Esophagus squamous epithelium (tissue), 5 donors: ENCODE measurements at regions not wholly inside any gene's neighbourhood (a gene's known extent, or its start where the extent isn't known, plus 50 kb on each side); places are given as distances from the start of the nearest gene placed in this dataset.

Experiments used
- DNase-seq: peaks from one replicate; lab custom pipeline; 2025; lab: John Stamatoyannopoulos, UW
- H3K27ac ChIP-seq, 4 donors: fragments of 200-600 bp; sonication (generic); one replicate each; pipeline ENCODE4 v1.5.1; 2016 to 2019; ENCODE audit warnings: mild to moderate bottlenecking in 1 of 4
- H3K27me3 ChIP-seq, 4 donors: fragments of 200-600 bp; sonication (generic); 1 replicate in 3 of 4; 2 replicates in 1 of 4; pipeline versions ENCODE4 v1.5.1 to v1.6.0; 2017 to 2021; ENCODE audit warnings: antibody characterized with exemption in 1 of 4
- H3K36me3 ChIP-seq, 3 donors: fragments of 200-600 bp; sonication (generic); one replicate each; pipeline ENCODE4 v1.5.1; 2016 to 2019
- H3K4me1 ChIP-seq, 3 donors: fragments of 200-600 bp; sonication (generic); one replicate each; pipeline ENCODE4 v1.5.1; 2017 to 2019
- H3K4me3 ChIP-seq, 4 donors: fragments of 200-600 bp; sonication (generic); 1 replicate in 3 of 4; 2 replicates in 1 of 4; pipeline ENCODE4 v1.5.1; 2016 to 2019; ENCODE audit warnings: mild to moderate bottlenecking in 2 of 4, moderate library complexity in 1 of 4
- H3K9me3 ChIP-seq, 3 donors: fragments of 200-600 bp; sonication (generic); one replicate each; pipeline ENCODE4 v1.5.1; 2016 to 2019
- CTCF ChIP-seq, 6 experiments: fragments of 450-650 bp in 4 of 6; fragments of 200-600 bp in 2 of 6; sonication (generic) in 2 of 6; IDR thresholded peaks; one replicate each; pipeline ENCODE4 v1.5.1; 2016 to 2019; ENCODE audit warnings: antibody characterized with exemption in 6 of 6, mild to moderate bottlenecking in 4 of 6, moderate library complexity in 4 of 6
- POLR2A ChIP-seq, 4 donors: fragments of 450-650 bp; IDR thresholded peaks; one replicate each; pipeline ENCODE4 v1.6.1; 2017; ENCODE audit warnings: antibody characterized with exemption in 4 of 4, mild to moderate bottlenecking in 4 of 4, moderate library complexity in 3 of 4
- WGBS, 2 donors: methylation state at CpG; one replicate each; pipeline ENCODE4 v1.1.5; 2018; 5-methylcytosine and 5-hydroxymethylcytosine counted together
- intact Hi-C: fragments of 100-400 bp; cut with DNase I; formaldehyde crosslinking; loops from one replicate; pipeline ENCODE4 v1.15.0; 2022
- donor health status: DM: yes; HTN: yes; CAD: no.

- Histone ChIP-seq H3K27ac (no peak overlapping the region), H3K4me1 (no peaks in the 10 kb centered on the region), H3K4me3 (no peak overlapping the region), H3K9me3 (no peaks in the 10 kb centered on the region), H3K36me3 (no peaks in the 10 kb centered on the region), H3K27me3 (no peaks in the 10 kb centered on the region)
- DNase-seq = no peak
- WGBS, 2 donors = 65 to 75% methylated on average over 7 of the region's 7 CpGs
- TF ChIP-seq POLR2A (IDR thresholded peaks at IDR 0.05) (no peak), CTCF (IDR thresholded peaks at IDR 0.05) (no peak)
- intact Hi-C loops = no loop called here
Measured at GRCh38 chr3:22225161-22225560, 474.2 kb upstream of the ZNF385D start.

DNA sequence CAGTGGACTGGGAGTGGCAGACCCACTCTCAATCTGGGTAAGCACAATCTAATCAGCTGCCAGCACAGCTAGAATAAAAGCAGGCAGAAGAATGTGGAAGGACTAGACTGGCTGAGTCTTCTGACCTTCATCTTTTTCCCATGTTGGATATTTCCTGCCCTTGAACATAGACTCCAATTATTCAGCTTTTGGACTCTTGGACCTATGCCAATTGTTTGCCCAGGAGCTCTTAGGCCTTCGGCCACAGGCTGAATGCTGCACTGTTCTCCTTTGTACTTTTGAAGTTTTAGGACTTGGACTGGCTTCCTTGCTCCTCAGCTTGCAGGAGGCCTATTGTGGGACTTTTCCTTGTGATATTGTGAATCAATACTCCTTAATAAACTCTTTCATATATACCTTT, 477.7 kb upstream of the ZNF385D start:
- no peaks in the 10 kb centered on the region for H3K36me3 ChIP-seq
- no peaks in the 10 kb centered on the region for H3K9me3 ChIP-seq
- no peaks in the 10 kb centered on the region for H3K4me1 ChIP-seq
- H3K4me3 ChIP-seq = no peak overlapping the region
- H3K27me3 ChIP-seq = no peaks in the 10 kb centered on the region
- WGBS, 2 donors = 58 to 59% methylated on average over 1 of the region's 1 CpG
- intact Hi-C loops = no loop called here
- no peak for TF ChIP-seq CTCF (IDR thresholded peaks at IDR 0.05)
- no peak overlapping the region for H3K27ac ChIP-seq
- no peak for DNase-seq

- Histone ChIP-seq H3K4me3 (no peak overlapping the region), H3K4me1 (no peaks in the 10 kb centered on the region), H3K27ac (no peak overlapping the region), H3K9me3 (no peaks in the 10 kb centered on the region), H3K27me3 (no peaks in the 10 kb centered on the region), H3K36me3 (no peaks in the 10 kb centered on the region)
- intact Hi-C loops = no loop called here
- no peak for TF ChIP-seq POLR2A (IDR thresholded peaks at IDR 0.05)
- TF ChIP-seq CTCF (IDR thresholded peaks at IDR 0.05) = no peak
- DNase-seq = no peak
- WGBS, 2 donors = 60 to 71% methylated on average over 1 of the region's 1 CpG
Measured at GRCh38 chr3:22231061-22231460, 480.1 kb upstream of the ZNF385D start.

GRCh38 chr3:22236490-22237270, 485.7 kb upstream of the ZNF385D start:
- intact Hi-C loops = no loop called here
- Histone ChIP-seq H3K9me3 (no peaks in the 10 kb centered on the region), H3K36me3 (no peaks in the 10 kb centered on the region), H3K27ac (no peak overlapping the region), H3K27me3 (no peaks in the 10 kb centered on the region), H3K4me1 (no peaks in the 10 kb centered on the region), H3K4me3 (no peak overlapping the region)
- no peak for DNase-seq
- TF ChIP-seq POLR2A (IDR thresholded peaks at IDR 0.05) (no peak), CTCF (IDR thresholded peaks at IDR 0.05) (no peak)
- 37 to 58% methylated on average over 3 of the region's 3 CpGs for WGBS, 2 donors

GRCh38 chr3:22239011-22239410, 488.0 kb upstream of the ZNF385D start:
- WGBS, 2 donors = 38 to 57% methylated on average over 4 of the region's 4 CpGs
- TF ChIP-seq POLR2A (IDR thresholded peaks at IDR 0.05) = no peak
- no peak for TF ChIP-seq CTCF (IDR thresholded peaks at IDR 0.05)

More at GRCh38 chr3:22239011-22239410, 488.0 kb upstream of the ZNF385D start:
- H3K27ac ChIP-seq = no peak overlapping the region
- H3K4me3 ChIP-seq = no peak overlapping the region
- DNase-seq = no peak
- no peaks in the 10 kb centered on the region for H3K27me3 ChIP-seq
- intact Hi-C loops = no loop called here
- H3K4me1 ChIP-seq = no peaks in the 10 kb centered on the region
- no peaks in the 10 kb centered on the region for H3K9me3 ChIP-seq
- H3K36me3 ChIP-seq = no peaks in the 10 kb centered on the region
